ENCODE measurements at regions not wholly inside any gene's neighbourhood (a gene's known extent, or its start where the extent isn't known, plus 50 kb on each side); places are given as distances from the start of the nearest gene placed in this dataset.
"Not testable (repeated sequence)": the region's sequence is repeated elsewhere in the genome, so short reads cannot be mapped to it uniquely, and the experiment has no call there.

DNA sequence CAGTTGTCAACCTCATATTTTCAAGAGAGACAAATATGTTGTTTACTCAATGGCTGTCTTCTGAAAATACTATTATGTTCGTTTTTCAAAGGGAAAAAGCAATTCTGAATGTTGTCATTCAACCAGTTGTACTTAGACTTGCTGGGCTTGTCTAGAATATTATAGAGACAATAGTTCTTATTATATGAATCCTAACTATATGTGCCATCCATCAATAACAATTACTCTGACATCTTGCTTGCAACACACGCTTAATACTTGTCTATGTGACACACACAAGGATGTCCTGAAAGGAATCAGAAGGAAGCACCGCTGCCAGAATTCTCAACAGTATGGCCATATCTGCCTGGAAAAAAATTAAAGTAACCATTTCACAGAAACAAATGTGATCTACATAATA, 283.3 kb upstream of the NRSN1 start:
- Histone ChIP-seq H3K9ac (ENCODE audit: low read length in 5 of 5) (no peak overlapping the region), H3K9me3 (ENCODE audit: control insufficient read depth in 5 of 5, low read length in 5 of 5) (no peaks in the 10 kb centered on the region), H3K27ac (ENCODE audit: low read depth, low read length) (no peak overlapping the region), H3K4me3 (ENCODE audit: low read depth in 1 of 5, low read length in 5 of 5) (no peak overlapping the region), H3K27me3 (ENCODE audit: control insufficient read depth in 5 of 5, insufficient read depth in 4 of 5, low read length in 5 of 5) (no peaks in the 10 kb centered on the region), H3K4me1 (ENCODE audit: control insufficient read depth in 5 of 5, insufficient read depth in 5 of 5, low read length in 5 of 5) (no peaks in the 10 kb centered on the region), H3K36me3 (ENCODE audit: control insufficient read depth in 5 of 5, insufficient read depth in 5 of 5, low read length in 5 of 5) (no peaks in the 10 kb centered on the region)

DNA sequence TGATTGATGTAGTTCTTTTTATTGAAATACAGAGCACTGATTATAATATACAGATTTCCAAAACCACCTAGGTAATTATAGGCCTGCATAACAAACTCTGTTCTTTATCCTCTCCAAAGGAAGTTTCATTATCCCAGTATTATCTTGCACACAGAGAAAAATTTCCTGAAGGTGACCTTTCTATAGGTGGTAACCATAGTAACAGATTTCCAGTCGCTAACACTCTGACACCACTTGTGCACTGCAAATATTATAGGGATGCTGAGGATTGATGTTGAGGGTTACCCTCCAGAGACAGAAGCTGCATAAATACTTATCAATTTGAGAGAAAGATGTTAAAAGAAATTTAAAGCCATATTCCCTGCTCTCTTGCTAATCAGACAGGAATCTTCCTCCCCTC, 274.5 kb upstream of the NRSN1 start:
- Histone ChIP-seq H3K36me3 (ENCODE audit: control insufficient read depth in 5 of 5, insufficient read depth in 5 of 5, low read length in 5 of 5) (no peaks in the 10 kb centered on the region), H3K27ac (ENCODE audit: low read depth, low read length) (no peak overlapping the region), H3K4me3 (ENCODE audit: low read depth in 1 of 5, low read length in 5 of 5) (no peak overlapping the region), H3K4me1 (ENCODE audit: control insufficient read depth in 5 of 5, insufficient read depth in 5 of 5, low read length in 5 of 5) (no peaks in the 10 kb centered on the region), H3K9me3 (ENCODE audit: control insufficient read depth in 5 of 5, low read length in 5 of 5) (peaks cover 0 to 5% (median 0%) of the 10 kb centered on the region in 5 donors), H3K9ac (ENCODE audit: low read length in 5 of 5) (no peak overlapping the region), H3K27me3 (ENCODE audit: control insufficient read depth in 5 of 5, insufficient read depth in 4 of 5, low read length in 5 of 5) (no peaks in the 10 kb centered on the region)

DNA sequence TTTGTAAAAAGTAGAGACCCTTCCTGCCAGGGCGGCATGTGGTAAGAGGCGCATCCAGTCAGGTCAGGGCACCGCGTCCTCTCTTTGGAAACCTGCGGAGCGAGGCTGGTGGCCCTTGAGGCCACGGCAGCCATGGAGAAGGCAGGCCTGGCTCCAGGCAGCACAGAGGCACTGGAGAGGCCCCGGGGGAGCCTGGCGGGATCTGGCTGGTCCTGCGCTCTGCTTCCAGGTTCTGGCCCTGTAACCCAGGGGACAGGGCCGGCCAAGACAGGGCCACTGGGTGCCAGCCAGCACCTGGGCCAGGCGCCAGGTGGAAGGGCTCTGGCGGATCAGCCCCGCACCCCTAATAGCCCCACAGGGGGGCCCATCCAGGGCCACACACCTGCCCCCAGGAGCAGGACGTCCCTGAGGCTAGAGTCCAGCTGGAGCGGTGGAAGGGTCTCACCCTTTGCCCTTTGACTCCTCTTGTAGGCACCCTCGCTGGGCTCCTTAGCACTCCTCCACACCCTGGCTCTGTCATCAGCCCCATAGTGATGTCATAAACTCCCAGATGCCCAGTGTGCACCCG, 272.4 kb upstream of the NRSN1 start:
- H3K4me3 ChIP-seq (ENCODE audit: low read depth in 1 of 5, low read length in 5 of 5); H3K36me3 ChIP-seq (ENCODE audit: control insufficient read depth in 5 of 5, insufficient read depth in 5 of 5, low read length in 5 of 5); H3K9ac ChIP-seq (ENCODE audit: low read length in 5 of 5); H3K27me3 ChIP-seq (ENCODE audit: control insufficient read depth in 5 of 5, insufficient read depth in 4 of 5, low read length in 5 of 5); H3K27ac ChIP-seq (ENCODE audit: low read depth, low read length); H3K9me3 ChIP-seq (ENCODE audit: control insufficient read depth in 5 of 5, low read length in 5 of 5); H3K4me1 ChIP-seq (ENCODE audit: control insufficient read depth in 5 of 5, insufficient read depth in 5 of 5, low read length in 5 of 5): not testable (repeated sequence)

DNA sequence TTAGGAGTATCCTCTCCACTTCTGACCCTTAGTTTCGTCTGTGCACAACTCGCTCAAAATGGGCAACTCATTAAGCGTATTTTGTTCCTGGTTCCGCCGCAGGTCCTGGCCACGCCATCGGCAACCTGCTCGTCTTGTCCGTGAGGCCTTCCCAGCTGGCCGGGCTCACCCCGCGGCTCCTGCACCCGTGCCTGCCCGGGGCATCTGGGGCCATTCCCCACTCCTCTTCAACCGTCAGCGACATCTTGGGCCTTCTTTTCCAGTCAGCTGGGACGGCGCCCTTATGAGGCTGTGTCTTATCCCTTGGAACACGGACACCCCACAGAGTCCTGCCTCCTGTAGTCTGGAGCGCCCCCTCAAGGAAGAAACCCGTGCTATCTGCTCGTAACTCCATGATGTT, 271.9 kb upstream of the NRSN1 start:
- not testable (repeated sequence) for H3K36me3 ChIP-seq (ENCODE audit: control insufficient read depth in 5 of 5, insufficient read depth in 5 of 5, low read length in 5 of 5); H3K27ac ChIP-seq (ENCODE audit: low read depth, low read length); H3K4me3 ChIP-seq (ENCODE audit: low read depth in 1 of 5, low read length in 5 of 5)

DNA sequence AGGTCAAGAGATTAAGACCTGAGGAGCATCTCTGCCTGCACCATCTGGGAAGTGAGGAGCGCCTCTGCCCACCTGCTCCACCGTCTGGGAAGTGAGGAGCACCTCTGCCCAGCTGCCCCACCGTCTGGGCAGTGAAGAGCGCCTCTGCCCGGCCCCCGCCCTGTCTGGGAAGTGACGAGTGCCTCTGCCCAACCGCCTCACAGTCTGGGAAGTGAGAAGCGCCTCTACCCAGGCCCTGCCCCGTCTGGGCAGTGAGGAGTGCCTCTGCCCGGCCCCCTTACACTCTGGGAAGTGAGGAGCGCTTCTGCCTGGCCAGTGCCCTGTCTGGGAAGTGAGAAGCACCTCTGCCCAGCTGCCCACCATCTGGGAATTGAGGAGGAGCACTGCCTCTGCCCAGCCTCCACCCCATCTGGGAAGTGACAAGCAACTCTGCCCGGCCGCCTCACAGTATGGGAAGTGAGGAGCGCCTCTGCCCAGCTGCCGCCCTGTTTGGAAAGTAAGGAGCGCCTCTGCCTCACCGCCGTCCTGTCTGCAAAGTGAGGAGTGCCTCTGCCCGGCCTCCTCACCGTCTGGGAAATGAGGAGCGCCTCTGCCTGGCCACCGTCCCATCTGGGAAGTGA, 270.4 kb upstream of the NRSN1 start:
- Histone ChIP-seq H3K4me3 (ENCODE audit: low read depth in 1 of 5, low read length in 5 of 5) (no peak overlapping the region), H3K27me3 (ENCODE audit: control insufficient read depth in 5 of 5, insufficient read depth in 4 of 5, low read length in 5 of 5) (no peaks in the 10 kb centered on the region), H3K36me3 (ENCODE audit: control insufficient read depth in 5 of 5, insufficient read depth in 5 of 5, low read length in 5 of 5) (no peaks in the 10 kb centered on the region), H3K4me1 (ENCODE audit: control insufficient read depth in 5 of 5, insufficient read depth in 5 of 5, low read length in 5 of 5) (no peaks in the 10 kb centered on the region), H3K27ac (ENCODE audit: low read depth, low read length) (no peak overlapping the region), H3K9me3 (ENCODE audit: control insufficient read depth in 5 of 5, low read length in 5 of 5) (peaks cover 0 to 5% (median 0%) of the 10 kb centered on the region in 5 donors), H3K9ac (ENCODE audit: low read length in 5 of 5) (no peak overlapping the region)

More for the DNA sequence above, 271.9 kb upstream of the NRSN1 start:
- H3K9ac ChIP-seq (ENCODE audit: low read length in 5 of 5); H3K27me3 ChIP-seq (ENCODE audit: control insufficient read depth in 5 of 5, insufficient read depth in 4 of 5, low read length in 5 of 5); H3K4me1 ChIP-seq (ENCODE audit: control insufficient read depth in 5 of 5, insufficient read depth in 5 of 5, low read length in 5 of 5); H3K9me3 ChIP-seq (ENCODE audit: control insufficient read depth in 5 of 5, low read length in 5 of 5): not testable (repeated sequence)

DNA sequence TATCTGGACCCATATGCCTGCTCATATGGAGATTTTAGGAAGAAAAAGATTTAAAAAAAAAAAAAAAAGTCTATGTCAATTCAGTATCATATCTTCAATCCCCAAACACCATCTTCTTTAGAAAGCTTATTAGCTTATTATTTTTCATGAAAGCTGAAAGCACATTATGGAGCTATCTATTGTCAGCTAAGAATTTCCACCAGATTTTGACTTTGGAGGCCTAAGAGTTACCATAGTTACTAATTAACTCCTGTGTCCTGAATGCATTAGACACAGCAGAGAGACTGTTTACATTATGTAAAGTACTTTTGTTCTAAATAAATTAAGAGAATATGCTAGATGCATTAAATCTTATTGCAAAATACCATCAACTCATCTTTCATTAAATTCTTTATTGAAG, 255.5 kb upstream of the NRSN1 start:
- Histone ChIP-seq H3K9me3 (ENCODE audit: control insufficient read depth in 5 of 5, low read length in 5 of 5) (no peaks in the 10 kb centered on the region), H3K9ac (ENCODE audit: low read length in 5 of 5) (no peak overlapping the region), H3K36me3 (ENCODE audit: control insufficient read depth in 5 of 5, insufficient read depth in 5 of 5, low read length in 5 of 5) (no peaks in the 10 kb centered on the region), H3K27ac (ENCODE audit: low read depth, low read length) (no peak overlapping the region), H3K4me3 (ENCODE audit: low read depth in 1 of 5, low read length in 5 of 5) (no peak overlapping the region), H3K27me3 (ENCODE audit: control insufficient read depth in 5 of 5, insufficient read depth in 4 of 5, low read length in 5 of 5) (no peaks in the 10 kb centered on the region), H3K4me1 (ENCODE audit: control insufficient read depth in 5 of 5, insufficient read depth in 5 of 5, low read length in 5 of 5) (no peaks in the 10 kb centered on the region)

DNA sequence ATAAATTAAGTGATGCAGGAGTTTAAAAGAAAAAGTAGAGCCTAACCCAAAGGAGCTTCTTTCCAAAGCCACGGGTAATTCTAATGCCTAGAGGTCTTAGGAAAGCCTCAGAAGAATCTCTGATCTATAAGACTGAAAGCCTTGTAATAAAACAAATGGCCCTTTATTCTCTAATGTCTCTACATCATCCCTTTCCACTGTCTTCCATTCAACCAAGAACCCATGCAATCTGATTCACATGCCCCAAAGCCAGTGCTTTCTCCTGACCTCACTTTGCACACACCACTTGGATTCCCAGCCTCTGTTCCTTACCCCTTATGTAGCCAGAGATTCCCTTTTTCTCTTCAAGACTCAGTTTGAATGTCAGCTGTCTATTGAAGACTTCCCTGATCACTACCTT, 252.9 kb upstream of the NRSN1 start:
- Histone ChIP-seq H3K27ac (ENCODE audit: low read depth, low read length) (no peak overlapping the region), H3K4me1 (ENCODE audit: control insufficient read depth in 5 of 5, insufficient read depth in 5 of 5, low read length in 5 of 5) (no peaks in the 10 kb centered on the region), H3K9ac (ENCODE audit: low read length in 5 of 5) (no peak overlapping the region), H3K27me3 (ENCODE audit: control insufficient read depth in 5 of 5, insufficient read depth in 4 of 5, low read length in 5 of 5) (no peaks in the 10 kb centered on the region), H3K36me3 (ENCODE audit: control insufficient read depth in 5 of 5, insufficient read depth in 5 of 5, low read length in 5 of 5) (no peaks in the 10 kb centered on the region), H3K9me3 (ENCODE audit: control insufficient read depth in 5 of 5, low read length in 5 of 5) (no peaks in the 10 kb centered on the region), H3K4me3 (ENCODE audit: low read depth in 1 of 5, low read length in 5 of 5) (no peak overlapping the region)

DNA sequence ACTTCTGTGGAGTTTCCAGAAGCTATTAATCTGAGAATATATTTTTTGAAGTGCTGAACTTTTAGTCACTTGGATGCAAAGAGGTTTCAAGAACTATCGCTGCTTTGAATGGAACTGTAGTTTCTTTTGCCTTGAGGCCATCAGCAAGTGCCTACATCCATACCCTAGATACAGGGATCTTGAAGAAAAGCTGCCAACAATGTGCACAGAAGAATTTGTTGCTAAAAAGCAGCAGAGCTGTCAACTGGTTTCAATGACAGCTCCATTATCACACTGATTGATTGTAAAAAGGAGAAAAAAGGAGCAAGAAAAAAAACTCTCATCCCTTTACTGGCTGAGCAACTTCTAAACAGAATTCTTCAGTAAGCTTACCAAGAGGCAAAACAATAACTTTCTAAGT, 251.0 kb upstream of the NRSN1 start:
- no peak overlapping the region for H3K4me3 ChIP-seq (ENCODE audit: low read depth in 1 of 5, low read length in 5 of 5)
- no peaks in the 10 kb centered on the region for H3K9me3 ChIP-seq (ENCODE audit: control insufficient read depth in 5 of 5, low read length in 5 of 5)
- no peaks in the 10 kb centered on the region for H3K27me3 ChIP-seq (ENCODE audit: control insufficient read depth in 5 of 5, insufficient read depth in 4 of 5, low read length in 5 of 5)
- H3K4me1 ChIP-seq (ENCODE audit: control insufficient read depth in 5 of 5, insufficient read depth in 5 of 5, low read length in 5 of 5): no peaks in the 10 kb centered on the region
- H3K9ac ChIP-seq (ENCODE audit: low read length in 5 of 5): no peak overlapping the region
- no peak overlapping the region for H3K27ac ChIP-seq (ENCODE audit: low read depth, low read length)
- no peaks in the 10 kb centered on the region for H3K36me3 ChIP-seq (ENCODE audit: control insufficient read depth in 5 of 5, insufficient read depth in 5 of 5, low read length in 5 of 5)

DNA sequence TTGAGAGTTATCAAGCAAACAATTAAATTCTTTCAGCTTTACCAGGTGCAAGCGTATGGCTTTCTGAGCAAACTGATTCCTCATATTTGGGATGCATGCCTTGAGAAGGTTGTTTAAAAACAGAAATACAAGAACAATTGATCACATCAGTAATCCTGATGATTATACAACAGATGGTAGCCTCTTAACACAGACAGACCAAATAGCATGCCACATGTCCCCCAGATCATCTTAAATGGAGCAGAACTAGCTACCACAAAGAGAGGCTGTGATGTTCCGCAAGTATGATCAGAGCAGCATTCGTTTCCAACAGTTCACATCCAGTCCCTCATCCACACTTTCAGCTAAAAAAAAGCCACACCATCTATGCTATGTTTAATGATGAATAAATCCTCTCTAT, 246.2 kb upstream of the NRSN1 start:
- Histone ChIP-seq H3K4me3 (ENCODE audit: low read depth in 1 of 5, low read length in 5 of 5) (no peak overlapping the region), H3K27me3 (ENCODE audit: control insufficient read depth in 5 of 5, insufficient read depth in 4 of 5, low read length in 5 of 5) (no peaks in the 10 kb centered on the region), H3K4me1 (ENCODE audit: control insufficient read depth in 5 of 5, insufficient read depth in 5 of 5, low read length in 5 of 5) (no peaks in the 10 kb centered on the region), H3K36me3 (ENCODE audit: control insufficient read depth in 5 of 5, insufficient read depth in 5 of 5, low read length in 5 of 5) (no peaks in the 10 kb centered on the region), H3K9me3 (ENCODE audit: control insufficient read depth in 5 of 5, low read length in 5 of 5) (no peaks in the 10 kb centered on the region), H3K9ac (ENCODE audit: low read length in 5 of 5) (no peak overlapping the region), H3K27ac (ENCODE audit: low read depth, low read length) (no peak overlapping the region)

DNA sequence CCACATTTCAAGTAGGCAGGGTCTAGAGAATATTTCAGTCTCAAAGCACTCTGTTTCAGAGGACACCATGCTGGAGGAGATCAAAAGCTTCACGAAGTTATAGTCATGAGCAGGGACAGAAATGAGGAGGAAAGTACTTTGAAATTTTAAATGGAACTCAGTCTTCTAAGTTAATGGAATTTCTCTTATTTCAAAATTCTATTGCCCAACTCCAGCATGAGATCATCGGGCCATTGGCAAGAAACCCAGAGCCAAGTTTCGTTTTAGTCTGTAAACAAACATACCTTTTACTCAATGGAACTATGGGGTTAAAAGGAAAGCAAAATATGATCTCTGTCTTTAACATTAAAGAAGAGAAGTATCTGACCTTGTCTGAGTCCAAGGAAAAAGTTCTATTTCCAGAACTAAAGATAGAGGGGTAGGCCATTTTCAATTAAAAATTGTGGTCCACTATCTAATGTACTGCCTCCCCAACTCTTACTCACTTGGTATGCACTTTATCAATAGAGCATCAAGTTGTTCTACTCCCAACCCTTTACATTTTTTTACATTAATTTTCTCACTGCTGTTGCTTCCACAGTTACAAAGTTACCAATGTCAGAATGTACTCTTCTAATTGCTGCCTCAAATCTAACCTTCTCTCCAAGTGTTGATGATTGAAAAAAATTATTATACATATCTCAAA, 235.3 kb upstream of the NRSN1 start:
- peaks cover 0 to 7% (median 0%) of the 10 kb centered on the region in 5 donors for H3K4me1 ChIP-seq (ENCODE audit: control insufficient read depth in 5 of 5, insufficient read depth in 5 of 5, low read length in 5 of 5)
- no peaks in the 10 kb centered on the region for H3K36me3 ChIP-seq (ENCODE audit: control insufficient read depth in 5 of 5, insufficient read depth in 5 of 5, low read length in 5 of 5)
- H3K9me3 ChIP-seq (ENCODE audit: control insufficient read depth in 5 of 5, low read length in 5 of 5): no peaks in the 10 kb centered on the region
- no peaks in the 10 kb centered on the region for H3K27me3 ChIP-seq (ENCODE audit: control insufficient read depth in 5 of 5, insufficient read depth in 4 of 5, low read length in 5 of 5)
- no peak overlapping the region for H3K27ac ChIP-seq (ENCODE audit: low read depth, low read length)
- H3K9ac ChIP-seq (ENCODE audit: low read length in 5 of 5): no peak overlapping the region
- H3K4me3 ChIP-seq (ENCODE audit: low read depth in 1 of 5, low read length in 5 of 5): peak overlapping the region in 2 of 5 donors; percentile 11 to 26

Data from subcutaneous abdominal adipose tissue (tissue), 5 donors.